Amniotic epithelial cell (primary cell): ENCODE measurements at regions not wholly inside any gene's neighbourhood (a gene's known extent, or its start where the extent isn't known, plus 50 kb on each side); places are given as distances from the start of the nearest gene placed in this dataset.
"Not testable (repeated sequence)": the region's sequence is repeated elsewhere in the genome, so short reads cannot be mapped to it uniquely, and the experiment has no call there.

Source experiments
- DNase-seq: peaks from one replicate; pipeline ENCODE4 v3.0.0-alpha.2; 2010; ENCODE audit warnings: low read depth

GRCh38 chr4:14309431-14309830, 681.9 kb upstream of the BOD1L1 start:
- DNase-seq: no peak

GRCh38 chr4:14313757-14314156, 686.2 kb upstream of the BOD1L1 start:
- no peak for DNase-seq

- no peak for DNase-seq
These were observed 687.2 kb upstream of the CPEB2 start for GRCh38 chr4:14315129-14315528.

GRCh38 chr4:14317351-14317750, 684.9 kb upstream of the CPEB2 start:
- DNase-seq: no peak

DNA sequence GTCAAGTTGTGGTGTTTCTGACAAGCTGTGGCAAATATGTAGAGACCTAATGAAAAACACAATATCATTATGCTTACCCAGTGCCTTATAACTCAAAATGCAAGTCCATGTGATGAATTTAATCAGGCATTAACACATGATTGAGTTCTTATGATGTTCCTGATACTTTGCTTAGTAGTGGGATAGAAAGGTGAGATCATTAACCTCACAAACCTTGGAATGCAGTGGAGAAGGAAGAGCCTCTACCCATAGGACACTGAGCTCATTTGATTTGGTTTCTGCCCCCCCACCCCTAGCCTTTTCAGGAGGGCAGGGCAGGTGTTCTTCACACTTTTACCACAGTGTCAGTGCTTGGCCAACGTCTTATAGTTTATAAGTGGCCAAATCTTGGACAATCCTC, 683.6 kb upstream of the CPEB2 start:
- no peak for DNase-seq

- no peak for DNase-seq
These were observed 680.6 kb upstream of the CPEB2 start for GRCh38 chr4:14321723-14322122.

DNA sequence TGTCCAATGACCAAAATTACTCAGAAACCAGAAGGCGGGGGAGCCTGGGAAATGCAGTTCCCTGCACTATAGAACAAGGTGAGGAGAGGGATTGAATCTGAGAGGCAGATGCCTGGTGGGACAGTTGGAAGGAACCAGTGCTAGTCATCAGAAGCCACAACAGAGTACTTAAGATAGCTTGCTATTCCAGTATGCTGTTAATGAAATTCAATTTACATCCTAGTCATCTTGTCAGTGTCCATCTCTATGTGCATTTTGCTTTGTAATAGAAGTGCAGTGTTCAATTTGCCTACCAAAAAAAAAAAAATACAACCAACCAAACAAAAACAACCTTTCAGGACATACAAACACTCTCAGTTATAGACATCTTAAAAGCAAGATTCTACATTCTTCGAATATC, 679.1 kb upstream of the CPEB2 start:
- no peak for DNase-seq

DNA sequence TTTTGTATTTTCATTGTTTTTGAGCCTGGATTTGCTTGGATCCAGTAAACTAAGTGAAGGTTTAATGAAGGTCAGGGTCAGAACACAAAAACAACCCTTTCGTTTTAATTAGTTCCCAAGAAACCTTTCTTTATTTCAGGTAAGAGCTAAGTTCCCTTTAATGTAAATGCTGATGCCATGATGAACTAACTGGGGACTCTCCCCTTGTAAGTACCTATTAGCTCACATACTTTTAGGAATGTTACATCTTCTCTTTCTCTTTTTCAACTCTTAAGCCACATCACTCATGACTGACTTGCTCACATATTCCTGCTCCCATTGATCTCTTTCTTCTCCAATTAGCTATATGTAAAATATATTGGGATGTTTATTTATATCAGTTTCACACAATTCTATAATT, 673.1 kb upstream of the CPEB2 start:
- DNase-seq: no peak

- DNase-seq: no peak
These were observed 668.7 kb upstream of the CPEB2 start for GRCh38 chr4:14333616-14334015.

DNA sequence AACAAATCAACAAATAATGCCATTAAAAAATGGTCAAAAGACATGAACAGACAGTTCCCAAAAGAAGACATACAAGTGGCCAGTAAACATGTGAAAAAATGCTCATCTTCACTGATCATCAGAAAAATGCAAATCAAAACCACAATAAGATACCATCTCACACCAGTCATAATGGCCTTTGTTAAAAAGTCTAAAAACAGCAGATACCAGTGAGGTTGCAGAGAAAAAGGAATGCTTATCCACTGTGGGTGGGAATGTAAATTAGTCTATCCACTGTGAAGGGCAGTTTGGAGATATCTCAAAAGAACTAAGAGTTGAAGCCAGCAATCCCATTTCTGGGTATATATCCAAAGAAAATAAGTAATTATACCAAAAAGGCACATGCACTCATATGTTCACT, 668.1 kb upstream of the CPEB2 start:
- no peak for DNase-seq

DNA sequence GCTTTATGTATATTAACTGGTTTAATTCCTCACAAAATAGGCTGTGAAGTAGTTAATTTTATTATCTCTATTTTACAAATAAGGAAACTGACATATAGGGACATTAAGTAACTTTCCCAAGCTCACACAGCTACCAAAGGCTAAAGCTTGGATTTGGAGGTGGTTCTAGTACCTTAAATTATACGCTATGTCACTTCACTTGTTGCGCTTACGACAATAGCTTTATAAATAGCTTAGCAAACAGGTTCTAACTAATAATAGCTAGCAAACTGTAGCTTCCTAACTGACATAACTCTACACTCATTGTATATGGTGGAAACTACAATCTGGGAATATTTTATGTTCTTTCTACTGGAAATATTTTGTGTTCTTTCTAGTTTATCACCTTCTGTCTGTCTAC, 666.4 kb upstream of the CPEB2 start:
- DNase-seq: no peak

DNA sequence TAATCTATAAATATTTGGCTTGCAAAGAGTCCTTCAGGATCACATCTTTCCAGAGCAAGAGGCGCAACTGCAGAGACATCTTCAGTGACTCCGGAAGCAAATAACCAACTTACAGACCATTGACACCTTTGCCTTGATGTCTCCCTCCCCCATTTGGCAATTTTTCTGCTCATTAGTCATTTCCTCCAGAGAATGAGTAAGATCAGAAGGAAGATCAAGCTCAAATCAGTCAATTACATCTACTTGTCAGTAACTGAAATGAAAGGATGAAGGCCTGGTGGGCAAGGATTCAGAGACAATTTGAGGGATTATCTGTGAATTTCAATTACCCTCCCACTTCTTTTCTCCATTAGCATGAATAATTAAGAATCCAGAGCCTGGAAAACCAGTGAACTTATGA, 665.6 kb upstream of the CPEB2 start:
- no peak for DNase-seq

DNA sequence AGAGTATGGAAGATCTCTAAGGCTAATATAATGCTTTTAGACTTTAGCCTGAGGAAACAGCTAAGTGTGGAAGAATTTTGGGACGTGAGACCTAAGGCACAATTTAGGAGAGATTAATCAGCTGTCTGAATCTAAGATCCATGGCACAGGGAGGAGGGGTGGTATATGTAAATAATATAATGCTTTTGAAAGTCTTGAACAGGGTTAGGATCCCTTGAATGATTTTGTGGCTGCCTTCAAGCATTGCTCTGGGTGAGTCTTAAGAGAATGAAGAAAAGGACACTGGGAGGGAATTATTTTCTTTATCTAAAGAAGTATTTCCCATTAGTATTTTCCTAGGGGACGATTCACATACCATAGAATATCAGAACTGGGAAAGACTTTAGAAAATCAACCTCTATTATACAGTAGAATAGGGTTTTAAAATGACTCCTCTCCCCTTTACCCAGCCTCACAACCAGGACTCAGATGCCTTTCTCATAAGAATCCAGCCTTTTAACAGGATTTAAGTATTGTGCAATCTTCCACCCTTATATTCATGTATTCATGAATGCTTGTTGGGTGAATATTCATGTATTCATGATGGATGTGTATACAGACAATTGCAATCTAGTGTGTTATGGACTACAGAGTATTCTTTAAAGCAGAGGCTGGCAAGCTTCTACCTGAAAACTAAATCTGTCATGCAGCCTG, 664.2 kb upstream of the CPEB2 start:
- peak; percentile 15 for DNase-seq

DNA sequence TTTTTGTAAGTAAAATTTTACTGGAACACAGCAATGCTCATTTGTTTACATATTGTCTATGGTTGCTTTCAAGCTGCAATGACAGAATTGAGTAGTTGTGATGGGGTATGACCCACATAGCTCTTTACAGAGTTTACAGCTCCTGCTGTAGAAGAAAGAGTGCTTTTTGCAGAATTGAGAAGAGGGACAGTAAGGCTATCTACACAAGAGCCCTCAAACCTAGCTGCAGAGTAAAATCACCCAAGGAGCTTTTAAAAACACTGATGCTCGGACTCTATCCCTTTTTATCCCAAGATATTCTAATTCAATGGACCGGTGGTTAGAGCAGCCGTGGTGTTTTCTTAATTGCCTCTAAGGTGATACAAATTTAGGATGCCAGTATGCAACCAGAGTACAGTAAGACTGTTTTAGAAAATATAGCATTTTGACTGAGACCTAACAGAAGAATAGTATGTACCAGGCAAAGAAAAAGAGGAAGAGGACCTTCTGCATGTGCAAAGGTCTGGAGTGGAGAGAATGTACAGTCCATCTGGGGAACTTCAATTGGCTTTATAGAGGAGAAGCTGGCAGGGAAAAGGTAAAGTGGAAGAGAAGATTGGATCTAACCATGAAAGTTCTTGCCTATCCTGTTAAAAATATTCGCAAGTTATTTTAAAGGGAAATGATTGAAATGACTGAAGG, 663.6 kb upstream of the CPEB2 start:
- no peak for DNase-seq

- DNase-seq: no peak
These were observed 662.6 kb upstream of the CPEB2 start for GRCh38 chr4:14339715-14340114.

GRCh38 chr4:14340321-14340720, 662.0 kb upstream of the CPEB2 start:
- no peak for DNase-seq

DNA sequence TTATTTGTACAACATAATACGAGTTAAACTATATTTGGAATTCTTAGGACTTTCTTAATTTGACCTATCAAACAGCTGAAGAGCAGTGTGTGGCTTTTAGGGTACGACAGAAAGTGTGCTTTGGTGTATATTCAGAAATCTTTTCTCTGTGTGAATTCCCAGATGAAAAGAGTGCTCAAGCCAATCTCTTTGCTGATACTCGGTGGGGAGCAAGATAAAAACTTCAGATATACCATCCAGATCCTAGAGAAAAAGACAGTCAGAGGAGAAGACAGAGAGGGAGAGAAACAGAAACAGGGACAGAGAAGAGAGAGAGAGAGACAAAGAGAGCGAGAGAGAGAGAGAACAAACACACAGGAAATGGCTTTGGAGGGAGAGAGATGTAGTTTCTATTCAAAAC, 658.3 kb upstream of the CPEB2 start:
- DNase-seq: no peak

- DNase-seq: peak; percentile 23
These were observed 656.9 kb upstream of the CPEB2 start for GRCh38 chr4:14345356-14345775.

DNA sequence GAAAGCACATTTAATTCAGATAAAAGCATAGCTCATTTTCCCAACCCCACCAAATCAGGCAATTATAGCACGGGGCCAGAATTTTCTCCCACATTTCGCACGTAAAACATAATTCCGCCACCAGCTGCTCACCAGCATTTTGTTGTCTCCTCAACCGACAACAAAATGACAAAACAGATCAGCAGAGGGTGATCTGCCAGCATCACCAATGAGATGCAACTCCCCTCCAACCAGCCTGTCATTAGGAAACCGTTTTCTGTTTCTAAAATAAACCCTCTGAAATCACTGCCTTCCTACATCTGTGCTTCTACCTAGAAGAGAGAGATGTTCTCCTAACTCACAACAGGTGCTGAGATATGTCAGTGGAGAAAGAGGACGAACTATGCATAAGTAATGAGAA, 654.8 kb upstream of the CPEB2 start:
- DNase-seq: no peak

GRCh38 chr4:14348506-14348905, 653.8 kb upstream of the CPEB2 start:
- no peak for DNase-seq

- DNase-seq: not testable (repeated sequence)
These were observed 643.6 kb upstream of the CPEB2 start for GRCh38 chr4:14358544-14359160.

DNA sequence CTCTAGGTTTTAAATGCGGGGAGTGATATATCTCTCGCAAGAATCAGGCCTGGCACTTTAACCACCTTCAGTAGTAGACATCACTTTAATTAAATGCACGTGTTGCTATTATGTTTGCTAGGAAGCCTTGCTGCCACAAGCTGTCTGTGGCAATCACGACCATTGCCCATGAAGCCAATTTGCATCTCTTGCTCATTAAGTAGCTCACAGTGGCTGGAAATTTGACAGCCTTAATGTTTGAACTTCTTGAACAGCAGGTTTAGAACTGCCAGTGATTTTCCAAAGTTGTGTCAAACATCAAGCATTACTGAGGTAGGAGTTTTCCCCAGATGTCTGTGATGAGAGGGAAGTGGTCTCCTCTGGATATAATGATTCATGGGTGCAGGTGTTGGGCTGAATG, 642.3 kb upstream of the CPEB2 start:
- no peak for DNase-seq

- DNase-seq: no peak
These were observed 641.2 kb upstream of the CPEB2 start for GRCh38 chr4:14361084-14361483.

GRCh38 chr4:14362385-14362784, 639.9 kb upstream of the CPEB2 start:
- DNase-seq: no peak
